GM21367 (cell line): ENCODE measurements at regions not wholly inside any gene's neighbourhood (a gene's known extent, or its start where the extent isn't known, plus 50 kb on each side); places are given as distances from the start of the nearest gene placed in this dataset.
"Not testable (repeated sequence)": the region's sequence is repeated elsewhere in the genome, so short reads cannot be mapped to it uniquely, and the experiment has no call there.

Experiments used
- ATAC-seq: cut with Tn5 transposase; IDR thresholded peaks from one replicate; pipeline ENCODE4 v1.9.1; 2021; ENCODE audit not compliant: unreplicated experiment

GRCh38 chr12:82529101-82529500 is 157.6 kb upstream of the TMTC2 start:
- no peak for ATAC-seq

GRCh38 chr12:82529954-82530353 is 156.8 kb upstream of the TMTC2 start:
- no peak for ATAC-seq

GRCh38 chr12:82530394-82530793 is 156.3 kb upstream of the TMTC2 start:
- no peak for ATAC-seq

- no peak for ATAC-seq
Observed at GRCh38 chr12:82533341-82533740, 153.4 kb upstream of the TMTC2 start.

- ATAC-seq, result no peak
Observed at GRCh38 chr12:82537436-82537835, 149.3 kb upstream of the TMTC2 start.

GRCh38 chr12:82554529-82554928 is 132.2 kb upstream of the TMTC2 start:
- ATAC-seq, result peak; percentile 62

- ATAC-seq, result no peak
Observed at GRCh38 chr12:82555699-82556098, 131.0 kb upstream of the TMTC2 start.

- ATAC-seq, result no peak
Observed at GRCh38 chr12:82565966-82566365, 120.7 kb upstream of the TMTC2 start.

- no peak for ATAC-seq
Observed at GRCh38 chr12:82567688-82568087, 119.0 kb upstream of the TMTC2 start.

GRCh38 chr12:82574191-82574590 is 112.5 kb upstream of the TMTC2 start:
- ATAC-seq, result no peak

GRCh38 chr12:82578725-82579124 is 108.0 kb upstream of the TMTC2 start:
- ATAC-seq, result no peak

- no peak for ATAC-seq
Observed at GRCh38 chr12:82583756-82584155, 103.0 kb upstream of the TMTC2 start.

GRCh38 chr12:82593143-82593542 is 93.6 kb upstream of the TMTC2 start:
- peak; percentile 43 for ATAC-seq

GRCh38 chr12:82593901-82594396 is 92.8 kb upstream of the TMTC2 start:
- ATAC-seq, result peak; percentile 93

- no peak for ATAC-seq
Observed at GRCh38 chr12:82595941-82596340, 90.8 kb upstream of the TMTC2 start.

GRCh38 chr12:82596483-82596882 is 90.2 kb upstream of the TMTC2 start:
- no peak for ATAC-seq

- ATAC-seq, result no peak
Observed at GRCh38 chr12:82600379-82600778, 86.3 kb upstream of the TMTC2 start.

- ATAC-seq, result not testable (repeated sequence)
Observed at GRCh38 chr12:82603647-82604046, 83.1 kb upstream of the TMTC2 start.

GRCh38 chr12:82605115-82605514 is 81.6 kb upstream of the TMTC2 start:
- no peak for ATAC-seq

GRCh38 chr12:82608706-82609105 is 78.0 kb upstream of the TMTC2 start:
- ATAC-seq, result no peak

GRCh38 chr12:82609234-82609914 is 77.3 kb upstream of the TMTC2 start:
- ATAC-seq, result no peak

- no peak for ATAC-seq
Observed at GRCh38 chr12:82619644-82620043, 67.1 kb upstream of the TMTC2 start.

- ATAC-seq, result no peak
Observed at GRCh38 chr12:82620917-82621316, 65.8 kb upstream of the TMTC2 start.
